ENCODE measurements at regions not wholly inside any gene's neighbourhood (a gene's known extent, or its start where the extent isn't known, plus 50 kb on each side); places are given as distances from the start of the nearest gene placed in this dataset.

DNA sequence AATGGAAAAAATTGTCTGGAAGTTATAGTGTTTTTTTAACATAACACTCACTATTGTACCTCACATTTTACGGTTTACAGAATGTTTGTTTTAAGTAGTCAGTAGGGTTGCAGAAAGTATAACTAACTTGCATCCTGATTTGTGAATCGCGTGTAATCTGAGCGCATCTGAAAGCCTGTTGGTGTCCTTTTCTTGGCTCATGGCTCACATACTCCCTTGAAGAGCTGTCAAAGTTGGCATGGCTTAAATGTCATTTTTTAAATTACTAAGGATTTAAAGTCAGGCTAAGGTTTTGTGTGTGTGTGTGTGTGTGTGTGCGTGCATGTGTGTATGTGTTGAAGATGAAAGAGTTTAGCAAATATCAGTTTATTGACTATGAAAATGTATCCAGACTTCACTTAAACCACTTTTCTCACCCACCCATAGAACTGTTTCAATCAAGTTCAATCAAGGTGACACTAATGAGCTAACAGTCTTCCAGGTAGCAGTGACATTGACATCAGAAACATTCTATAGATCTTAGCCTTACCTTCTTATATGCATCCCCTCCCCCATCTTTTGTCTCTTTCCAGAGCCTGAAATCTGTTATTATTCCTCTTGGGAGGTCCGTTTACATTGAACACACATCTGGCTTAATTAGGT lies 480.4 kb upstream of the SGCG start:
- Mint-ChIP-seq H3K9me3 (peaks cover 0 to 6% of the 10 kb centered on the region in 2 donors), H3K36me3 (peaks cover 0 to 9% of the 10 kb centered on the region in 2 donors), H3K27ac (no peak overlapping the region)
- ATAC-seq (no peak), DNase-seq (ENCODE audit: low spot score in 2 of 2) (no peak)

DNA sequence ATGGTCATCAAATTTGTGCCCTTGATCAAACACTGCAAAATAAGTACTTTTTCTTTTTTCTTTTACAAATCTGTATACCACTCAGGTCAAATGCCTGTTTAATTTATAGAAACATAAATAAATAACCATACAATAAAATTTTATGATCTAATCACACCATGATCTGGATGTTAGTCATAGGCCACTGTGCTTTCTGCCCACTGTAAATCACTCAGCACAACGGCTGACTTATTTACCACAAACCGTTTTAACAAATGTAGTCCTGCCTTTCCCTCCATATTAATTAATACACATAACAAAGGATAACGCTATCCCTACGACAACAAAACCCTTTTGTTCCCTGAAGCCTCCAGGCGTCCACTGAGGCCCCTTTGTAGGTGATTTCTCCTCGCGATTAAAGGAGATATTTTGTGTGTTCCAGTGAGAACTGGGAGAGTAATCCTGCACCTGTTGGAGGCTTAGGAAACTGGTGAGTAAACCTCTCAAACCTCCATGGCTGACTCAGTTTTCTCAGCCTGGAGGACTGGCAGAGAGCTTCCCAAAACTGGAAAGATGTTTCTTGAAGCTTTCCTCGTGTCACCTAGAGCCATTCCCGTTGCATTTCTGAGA lies 477.1 kb upstream of the SGCG start:
- Mint-ChIP-seq H3K9me3 (peaks cover 0 to 10% of the 10 kb centered on the region in 2 donors), H3K27ac (no peak overlapping the region), H3K36me3 (no peaks in the 10 kb centered on the region)
- no peak for ATAC-seq
- no peak for DNase-seq (ENCODE audit: low spot score in 2 of 2)

DNA sequence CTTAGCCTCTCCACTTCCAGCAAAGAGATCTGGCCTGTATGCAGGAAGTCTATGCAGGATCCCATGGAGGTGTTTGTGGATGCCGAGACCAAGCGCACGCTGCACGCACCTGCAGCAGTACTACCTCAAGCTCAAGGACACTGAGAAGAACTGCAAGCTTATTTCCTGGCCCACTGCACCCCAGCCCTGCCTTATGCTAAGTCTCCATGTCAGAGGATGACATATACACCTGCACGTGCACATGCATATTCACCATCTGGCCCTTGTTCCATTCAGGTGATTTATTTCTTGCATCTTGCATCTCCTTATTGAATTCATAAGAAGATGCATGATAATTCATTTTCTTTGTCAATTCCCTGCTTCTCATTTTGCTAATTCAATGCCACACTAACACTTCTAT lies 472.8 kb upstream of the SGCG start:
- peaks cover 0 to 7% of the 10 kb centered on the region in 2 donors for H3K9me3 Mint-ChIP-seq
- no peak overlapping the region for H3K27ac Mint-ChIP-seq
- ATAC-seq = no peak
- H3K36me3 Mint-ChIP-seq = no peaks in the 10 kb centered on the region
- no peak for DNase-seq (ENCODE audit: low spot score in 2 of 2)

GRCh38 chr13:22717036-22717435 lies 463.7 kb upstream of the SGCG start:
- Mint-ChIP-seq H3K27ac (no peak overlapping the region), H3K36me3 (no peaks in the 10 kb centered on the region), H3K9me3 (peaks cover 0 to 4% of the 10 kb centered on the region in 2 donors)
- ATAC-seq (no peak), DNase-seq (ENCODE audit: low spot score in 2 of 2) (no peak)

- Mint-ChIP-seq H3K9me3 (no peaks in the 10 kb centered on the region), H3K36me3 (no peaks in the 10 kb centered on the region), H3K27ac (no peak overlapping the region)
- DNase-seq (ENCODE audit: low spot score in 2 of 2) (no peak), ATAC-seq (no peak)
These were observed 454.1 kb upstream of the SGCG start for GRCh38 chr13:22726726-22727125.

GRCh38 chr13:22735011-22735995 lies 445.5 kb upstream of the SGCG start:
- Mint-ChIP-seq H3K36me3 (no peaks in the 10 kb centered on the region), H3K27ac (no peak overlapping the region), H3K9me3 (no peaks in the 10 kb centered on the region)
- ATAC-seq = no peak
- no peak for DNase-seq (ENCODE audit: low spot score in 2 of 2)

DNA sequence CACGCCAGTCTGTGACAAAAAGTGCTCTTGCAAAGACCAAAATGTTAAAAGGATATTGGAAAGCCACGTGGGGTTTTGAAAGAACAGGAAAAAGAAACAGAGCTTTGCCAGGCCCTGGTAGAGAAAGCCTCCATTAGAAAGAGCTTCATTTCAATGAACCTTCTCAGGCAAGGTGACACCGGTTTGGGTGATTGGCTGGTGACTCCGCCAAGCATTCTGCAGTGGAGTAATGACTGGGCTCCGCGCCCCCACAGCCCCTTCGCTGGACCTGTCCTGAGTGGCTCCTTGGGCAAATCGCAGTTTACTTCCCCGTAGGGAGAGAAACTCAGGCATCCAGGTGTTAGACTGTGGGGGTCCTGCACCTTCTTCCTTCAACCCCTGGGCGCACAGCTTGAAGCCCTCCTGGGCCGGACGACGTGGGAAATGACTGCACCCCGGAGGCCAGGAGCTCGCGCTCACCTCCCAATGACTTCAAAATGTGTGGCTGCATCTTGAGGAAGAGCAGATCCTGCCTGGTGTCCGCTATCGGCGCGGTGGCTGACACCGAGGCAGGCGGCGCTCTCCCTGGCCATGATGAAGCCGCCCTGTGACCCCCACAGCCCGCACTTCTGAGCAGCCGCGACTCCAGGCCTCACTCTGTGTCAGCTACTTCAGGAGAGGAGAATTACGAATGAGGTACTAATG lies 444.6 kb upstream of the SGCG start:
- H3K36me3 Mint-ChIP-seq = no peaks in the 10 kb centered on the region
- DNase-seq (ENCODE audit: low spot score in 2 of 2) (no peak), ATAC-seq (no peak)
- H3K27ac Mint-ChIP-seq = no peak overlapping the region
- H3K9me3 Mint-ChIP-seq = no peaks in the 10 kb centered on the region

DNA sequence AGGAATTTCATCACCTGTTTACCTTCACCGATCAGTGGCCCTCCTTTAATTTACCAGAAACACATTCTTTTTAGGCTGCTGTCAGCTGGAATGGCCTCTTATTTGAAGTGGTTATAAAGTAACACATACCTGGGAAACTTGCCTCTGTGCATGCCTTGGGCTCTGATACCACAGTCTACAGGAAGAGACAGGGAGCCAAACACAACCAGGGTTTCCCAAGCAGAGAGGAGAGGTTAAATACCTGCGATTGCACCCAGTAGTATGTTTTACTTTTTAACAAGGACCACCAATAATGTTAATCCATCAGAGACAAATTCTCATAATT lies 444.0 kb upstream of the SGCG start:
- no peak for DNase-seq (ENCODE audit: low spot score in 2 of 2)
- Mint-ChIP-seq H3K9me3 (no peaks in the 10 kb centered on the region), H3K36me3 (no peaks in the 10 kb centered on the region), H3K27ac (no peak overlapping the region)
- ATAC-seq = no peak

GRCh38 chr13:22738357-22738756 lies 442.4 kb upstream of the SGCG start:
- no peak for ATAC-seq
- DNase-seq (ENCODE audit: low spot score in 2 of 2) = no peak
- no peaks in the 10 kb centered on the region for H3K36me3 Mint-ChIP-seq
- no peak overlapping the region for H3K27ac Mint-ChIP-seq
- no peaks in the 10 kb centered on the region for H3K9me3 Mint-ChIP-seq

DNA sequence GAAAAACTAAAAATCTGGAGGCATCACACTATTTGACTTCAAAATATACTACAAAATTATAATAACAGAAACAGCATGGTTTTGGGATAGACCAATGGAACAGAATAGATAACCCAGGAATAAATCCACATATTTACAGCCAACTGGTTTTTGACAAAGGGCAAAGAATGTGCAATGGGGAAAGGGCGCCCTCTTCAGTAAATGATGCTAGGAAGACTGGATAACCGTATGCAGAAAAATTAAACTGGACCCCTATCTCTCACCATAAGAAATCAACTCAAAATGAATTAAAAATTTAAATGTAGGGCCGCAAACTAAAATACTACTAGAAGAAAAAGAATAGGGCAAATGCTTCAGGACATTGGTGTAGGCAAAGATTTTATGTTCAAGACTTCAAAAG lies 440.5 kb upstream of the SGCG start:
- no peaks in the 10 kb centered on the region for H3K9me3 Mint-ChIP-seq
- H3K27ac Mint-ChIP-seq = no peak overlapping the region
- no peak for DNase-seq (ENCODE audit: low spot score in 2 of 2)
- no peak for ATAC-seq
- no peaks in the 10 kb centered on the region for H3K36me3 Mint-ChIP-seq

DNA sequence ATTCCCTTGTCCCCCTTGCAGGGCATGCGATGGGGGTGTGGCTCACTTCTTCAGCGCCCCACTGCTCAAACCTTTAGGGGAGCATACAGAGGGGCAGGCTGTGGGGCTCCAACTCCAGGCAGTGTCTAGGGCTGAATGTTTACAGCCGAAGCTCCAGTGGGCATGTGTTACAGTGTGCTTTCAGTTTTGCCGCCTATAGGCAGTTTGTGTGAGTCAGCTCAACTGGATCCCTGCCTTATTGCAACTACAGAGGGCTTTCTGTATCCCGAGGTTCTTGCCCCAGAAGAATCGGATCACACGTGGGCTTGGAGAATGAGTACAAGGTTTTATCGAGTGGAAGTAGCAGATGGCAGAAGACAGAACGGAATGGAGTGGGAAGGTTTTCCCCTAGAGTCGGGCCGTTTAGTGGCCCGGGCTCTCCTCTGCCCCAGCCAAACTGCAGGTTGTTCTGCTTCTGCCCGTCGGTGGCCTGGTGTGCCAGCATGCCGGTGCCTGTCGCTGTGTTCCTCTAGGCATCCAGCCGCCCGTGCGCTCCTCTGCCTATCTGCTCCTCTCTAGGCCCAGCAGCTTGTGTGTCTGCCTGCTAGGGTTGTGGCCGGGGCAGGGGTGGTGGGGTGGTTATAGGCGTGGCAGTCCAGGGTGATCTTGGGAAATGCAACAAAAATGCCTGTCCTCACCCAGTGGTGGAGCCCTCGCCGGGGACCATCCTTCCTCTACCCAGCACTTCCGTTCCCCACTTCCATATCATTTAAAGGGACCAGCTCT lies 435.9 kb upstream of the SGCG start:
- DNase-seq (ENCODE audit: low spot score in 2 of 2) (no peak), ATAC-seq (no peak)
- H3K36me3 Mint-ChIP-seq = no peaks in the 10 kb centered on the region
- H3K9me3 Mint-ChIP-seq = no peaks in the 10 kb centered on the region
- H3K27ac Mint-ChIP-seq = no peak overlapping the region

- no peak for ATAC-seq
- DNase-seq (ENCODE audit: low spot score in 2 of 2) = no peak
- Mint-ChIP-seq H3K9me3 (peaks cover 0 to 4% of the 10 kb centered on the region in 2 donors), H3K27ac (no peak overlapping the region), H3K36me3 (no peaks in the 10 kb centered on the region)
These were observed 431.8 kb upstream of the SGCG start for GRCh38 chr13:22748866-22749577.

DNA sequence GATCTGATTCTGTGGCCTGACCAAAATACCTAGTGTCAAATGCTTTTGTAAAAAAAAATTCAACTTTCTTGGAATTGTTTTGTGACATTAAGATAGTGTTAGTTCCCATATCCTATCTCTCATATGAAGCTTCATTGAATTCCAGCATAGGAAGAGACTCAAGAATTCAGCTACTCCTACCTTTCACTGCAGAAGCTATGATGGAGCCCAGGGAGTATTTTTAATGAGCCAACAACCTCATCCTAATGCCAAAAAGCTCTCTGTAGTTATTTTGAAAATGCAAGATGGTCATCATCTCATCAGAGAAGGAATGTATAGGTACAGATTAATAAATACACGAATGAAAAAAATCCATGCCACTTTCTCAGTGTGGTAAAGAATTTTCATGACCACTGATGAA lies 431.2 kb upstream of the SGCG start:
- H3K36me3 Mint-ChIP-seq = no peaks in the 10 kb centered on the region

DNA sequence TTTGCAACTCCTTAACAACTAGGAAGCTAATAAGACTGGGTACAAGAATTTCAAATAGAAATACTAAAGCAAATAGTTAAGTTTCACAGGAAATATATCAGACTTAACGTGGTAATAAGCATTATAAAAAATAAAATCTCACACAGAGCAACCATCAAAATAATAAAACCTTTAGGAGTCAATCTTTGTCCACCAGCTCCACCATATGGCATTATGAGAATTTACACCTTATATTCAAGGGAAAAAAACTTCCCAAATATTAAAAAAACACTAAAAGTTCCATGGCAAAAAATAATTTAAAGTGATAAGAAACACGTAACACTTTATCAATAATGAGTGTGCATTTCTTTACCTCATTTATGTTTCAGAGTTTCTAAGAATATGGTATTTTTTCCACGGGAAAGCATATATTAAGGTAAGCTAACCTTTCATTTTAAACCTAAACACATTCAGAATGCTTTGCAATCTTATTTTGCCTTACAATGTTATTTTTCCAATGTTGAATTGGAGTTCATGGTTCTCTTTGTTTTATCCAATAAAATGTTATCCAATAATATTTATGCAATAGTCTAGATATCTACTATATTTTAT lies 423.2 kb upstream of the SGCG start:
- DNase-seq (ENCODE audit: low spot score in 2 of 2) (no peak), ATAC-seq (no peak)
- Mint-ChIP-seq H3K27ac (no peak overlapping the region), H3K36me3 (no peaks in the 10 kb centered on the region), H3K9me3 (peaks cover 0 to 4% of the 10 kb centered on the region in 2 donors)

More for the DNA sequence above, 431.2 kb upstream of the SGCG start:
- DNase-seq (ENCODE audit: low spot score in 2 of 2) (no peak), ATAC-seq (no peak)
- Mint-ChIP-seq H3K27ac (no peak overlapping the region), H3K9me3 (peaks cover 0 to 4% of the 10 kb centered on the region in 2 donors)

DNA sequence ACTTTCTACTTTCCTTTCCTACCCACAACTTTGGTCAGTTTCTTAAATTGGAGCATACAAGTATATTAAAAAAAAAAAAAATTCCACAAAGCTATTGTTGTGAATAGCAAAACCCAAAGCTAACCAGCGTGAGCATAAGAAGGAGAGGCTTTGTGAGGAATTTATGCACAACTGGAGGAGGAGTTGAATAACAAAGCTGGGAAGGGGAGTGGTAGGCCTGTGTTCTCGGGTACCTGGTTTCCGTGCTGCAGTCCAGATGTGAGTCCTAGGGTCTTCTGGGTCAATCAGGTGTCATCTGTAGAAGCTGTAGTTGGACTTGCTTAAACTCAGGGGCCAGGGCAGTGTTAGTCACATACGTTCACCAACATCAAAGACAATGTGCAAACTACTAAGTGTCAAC lies 422.5 kb upstream of the SGCG start:
- no peak for DNase-seq (ENCODE audit: low spot score in 2 of 2)
- ATAC-seq = no peak
- peaks cover 0 to 4% of the 10 kb centered on the region in 2 donors for H3K9me3 Mint-ChIP-seq
- H3K27ac Mint-ChIP-seq = no peak overlapping the region
- no peaks in the 10 kb centered on the region for H3K36me3 Mint-ChIP-seq
